SK-N-SH (cell line): ENCODE measurements at regions not wholly inside any gene's neighbourhood (a gene's known extent, or its start where the extent isn't known, plus 50 kb on each side); places are given as distances from the start of the nearest gene placed in this dataset.
A peak's percentile ranks its signal among the peaks of the same experiment; 100 is the strongest.

Experiments used
- CTCF ChIA-PET: fragments of 300-600, 350-600 bp; formaldehyde crosslinking; extraction: SDS; loops from one replicate; lab custom pipeline; 2021; lab: Yijun Ruan, JAX
- POLR2A ChIA-PET: fragments of 350-600 bp; sonication (Branson Sonifier 250); formaldehyde crosslinking; extraction: SDS; loops from one replicate; lab custom pipeline; 2020; ENCODE audit warnings: antibody characterized with exemption, inconsistent platforms; lab: Yijun Ruan, JAX
- DNase-seq: peaks from one replicate; pipeline ENCODE4 v3.0.0; 2012
- H2AFZ ChIP-seq: fragments of 200-600 bp; sonication (generic); 2 replicates; pipeline ENCODE4 v1.8.1; 2016; ENCODE audit warnings: antibody characterized with exemption, mild to moderate bottlenecking, low read depth
- H3F3A ChIP-seq: fragments of 200-600 bp; sonication (generic); replicated peaks from 2 replicates; pipeline ENCODE3; 2016; ENCODE audit warnings: antibody characterized with exemption, mild to moderate bottlenecking; ENCODE audit not compliant: insufficient read depth
- H3K27ac ChIP-seq, 2 experiments: fragments of 200-500 bp in 1 of 2; fragments of 200-600 bp in 1 of 2; sonication (Bioruptor generic) in 1 of 2; sonication (generic), shearing (Covaris generic) in 1 of 2; 2 replicates each; pipeline versions ENCODE4 v1.5.1 to v1.6.1; 2014 to 2016; ENCODE audit warnings: low read depth in 2 of 2, inconsistent platforms in 1 of 2, low read length in 1 of 2, mild to moderate bottlenecking in 1 of 2, mixed read lengths in 1 of 2
- H3K27me3 ChIP-seq: fragments of 200-600 bp; sonication (generic), shearing (Covaris generic); 2 replicates; pipeline ENCODE4 v1.6.1; 2016; ENCODE audit warnings: mixed run types; ENCODE audit not compliant: insufficient read depth
- H3K36me3 ChIP-seq, 2 experiments: fragments of 200-500 bp in 1 of 2; fragments of 200-600 bp in 1 of 2; sonication (Bioruptor generic) in 1 of 2; sonication (generic) in 1 of 2; replicated peaks in 1 of 2; 2 replicates each; pipeline versions ENCODE3 to v1.5.1; 2014 to 2016; ENCODE audit warnings: low read length in 1 of 2, mild to moderate bottlenecking in 1 of 2; ENCODE audit not compliant: insufficient read depth in 2 of 2, control insufficient read depth in 1 of 2
- H3K4me1 ChIP-seq, 2 experiments: fragments of 200-500 bp in 1 of 2; fragments of 200-600 bp in 1 of 2; sonication (Bioruptor generic) in 1 of 2; sonication (generic), shearing (Covaris generic) in 1 of 2; 2 replicates each; pipeline versions ENCODE4 v1.5.1 to v1.6.1; 2014 to 2016; ENCODE audit warnings: low read depth in 1 of 2, low read length in 1 of 2, mixed run types in 1 of 2; ENCODE audit not compliant: insufficient read depth in 2 of 2, control insufficient read depth in 1 of 2
- H3K4me2 ChIP-seq: fragments of 200-600 bp; sonication (generic), shearing (Covaris generic); 2 replicates; pipeline ENCODE4 v1.6.1; 2017; ENCODE audit warnings: mixed run types
- H3K4me3 ChIP-seq, 2 experiments: fragments of 200-500 bp in 1 of 2; fragments of 200-600 bp in 1 of 2; sonication (Bioruptor generic) in 1 of 2; sonication (generic), shearing (Covaris generic) in 1 of 2; 2 replicates each; pipeline versions ENCODE4 v1.5.1 to v1.8.1; 2014 to 2016; ENCODE audit warnings: low read depth in 2 of 2, inconsistent platforms in 1 of 2, low read length in 1 of 2, mild to moderate bottlenecking in 1 of 2, mixed read lengths in 1 of 2, moderate library complexity in 1 of 2
- H3K79me2 ChIP-seq: fragments of 200-600 bp; sonication (generic); 2 replicates; pipeline ENCODE4 v1.8.1; 2017; ENCODE audit warnings: mild to moderate bottlenecking; ENCODE audit not compliant: insufficient read depth
- H3K9ac ChIP-seq: fragments of 200-600 bp; sonication (generic); 2 replicates; pipeline ENCODE4 v1.6.1; 2017; ENCODE audit warnings: mixed run types
- H3K9me2 ChIP-seq: fragments of 200-600 bp; sonication (generic); 2 replicates; pipeline ENCODE4 v1.6.1; 2017; ENCODE audit warnings: mixed run types
- H3K9me3 ChIP-seq: fragments of 200-600 bp; sonication (generic); 2 replicates; pipeline ENCODE4 v1.6.1; 2017; ENCODE audit warnings: mixed run types, mild to moderate bottlenecking, moderate library complexity
- H4K20me1 ChIP-seq: fragments of 200-600 bp; sonication (generic); 2 replicates; pipeline ENCODE4 v1.6.1; 2017; ENCODE audit warnings: mild to moderate bottlenecking, mixed run types; ENCODE audit not compliant: insufficient read depth
- CHD2 ChIP-seq: fragments of 150-350 bp; IDR thresholded peaks from 2 replicates; pipeline ENCODE4 v1.6.1; 2018; ENCODE audit warnings: low read length; ENCODE audit not compliant: partially characterized antibody
- CTCF ChIP-seq: fragments of 200-600 bp; sonication (generic); IDR thresholded peaks from 2 replicates; pipeline ENCODE4 v1.6.1; 2017; ENCODE audit warnings: antibody characterized with exemption, mild to moderate bottlenecking, moderate library complexity
- ELF1 ChIP-seq: IDR thresholded peaks from 2 replicates; pipeline ENCODE4 v1.4.0; 2012
- EP300 ChIP-seq, 2 experiments: IDR thresholded peaks; 2 replicates each; pipeline versions ENCODE4 v1.4.0 to v1.6.1; 2012; ENCODE audit warnings: borderline replicate concordance in 1 of 2, low read depth in 1 of 2, low read length in 1 of 2
- FOSL2 ChIP-seq: IDR thresholded peaks from 2 replicates; pipeline ENCODE4 v1.4.0; 2012; ENCODE audit warnings: low read depth, mild to moderate bottlenecking, moderate library complexity, borderline replicate concordance
- FOXJ3 ChIP-seq: sonication (generic); formaldehyde crosslinking; IDR thresholded peaks from 2 replicates; pipeline ENCODE4 v1.5.1; 2020; ENCODE audit warnings: mild to moderate bottlenecking, missing genetic modification reagents
- GABPA ChIP-seq: IDR thresholded peaks from 2 replicates; pipeline ENCODE4 v1.4.0; 2012; ENCODE audit warnings: low read depth, mild to moderate bottlenecking
- GATA2 ChIP-seq: sonication (generic); formaldehyde crosslinking; IDR thresholded peaks from 2 replicates; pipeline ENCODE4 v1.5.0; 2020; ENCODE audit warnings: mild to moderate bottlenecking, missing genetic modification reagents
- JUND ChIP-seq: IDR thresholded peaks from 2 replicates; pipeline ENCODE4 v1.4.0; 2012
- MEF2A ChIP-seq: IDR thresholded peaks from 2 replicates; pipeline ENCODE4 v1.4.0; 2012; ENCODE audit warnings: low read depth, borderline replicate concordance
- PBX3 ChIP-seq: IDR thresholded peaks from 2 replicates; pipeline ENCODE4; 2012
- POLR2AphosphoS5 ChIP-seq: IDR thresholded peaks from 2 replicates; pipeline ENCODE4 v1.6.1; 2012; ENCODE audit warnings: low read depth, low read length
- REST ChIP-seq: IDR thresholded peaks from 2 replicates; pipeline ENCODE4 v1.6.1; 2012; ENCODE audit warnings: mild to moderate bottlenecking, low read depth, low read length, moderate library complexity
- RFX5 ChIP-seq: IDR thresholded peaks from 2 replicates; pipeline ENCODE4 v1.6.1; 2012; ENCODE audit warnings: mild to moderate bottlenecking, improper control_type of control experiment, low read length
- RXRA ChIP-seq: IDR thresholded peaks from 2 replicates; pipeline ENCODE4 v1.4.0; 2012; ENCODE audit warnings: low read depth, mild to moderate bottlenecking, borderline replicate concordance
- TAF1 ChIP-seq: IDR thresholded peaks from 2 replicates; pipeline ENCODE4 v1.6.1; 2012; ENCODE audit warnings: low read depth, mild to moderate bottlenecking, low read length, moderate library complexity, borderline replicate concordance
- TCF12 ChIP-seq: IDR thresholded peaks from 2 replicates; pipeline ENCODE4 v1.4.0; 2012
- TEAD4 ChIP-seq: IDR thresholded peaks from 2 replicates; pipeline ENCODE4 v1.4.0; 2012; ENCODE audit warnings: mild to moderate bottlenecking, borderline replicate concordance; ENCODE audit not compliant: insufficient read depth
- USF1 ChIP-seq: IDR thresholded peaks from 2 replicates; pipeline ENCODE4 v1.4.0; 2012; ENCODE audit warnings: low read depth, borderline replicate concordance
- YY1 ChIP-seq: IDR thresholded peaks from 2 replicates; pipeline ENCODE4 v1.4.0; 2012; ENCODE audit warnings: low read depth, mild to moderate bottlenecking
- WGBS: methylation state at CpG from one replicate; pipeline ENCODE4 v1.1.6; 2017; ENCODE audit warnings: low lambda C conversion rate; 5-methylcytosine and 5-hydroxymethylcytosine counted together
- TF ChIP-seq, protein P1 (sequence below): fragments of 150-350 bp; IDR thresholded peaks from 2 replicates; pipeline ENCODE4 v1.6.1; 2016; ENCODE audit warnings: mild to moderate bottlenecking, low read depth, low read length

GRCh38 chr2:146984014-146984413, 860.8 kb upstream of the ACVR2A start:
- no peak overlapping the region for H3K4me3 ChIP-seq
- H3F3A ChIP-seq, result peaks cover 3% of the 10 kb centered on the region
- TF ChIP-seq CTCF (no peak), RFX5 (no peak), EP300 (IDR thresholded peaks at IDR 0.05; ENCODE audit: borderline replicate concordance in 1 of 2, low read depth in 1 of 2, low read length in 1 of 2) (no peak), MEF2A (no peak), JUND (no peak), POLR2AphosphoS5 (no peak), TCF12 (no peak), RXRA (no peak), CHD2 (no peak), YY1 (no peak)
- H3K27me3 ChIP-seq, result no peaks in the 10 kb centered on the region
- POLR2A ChIA-PET, result no interaction called here
- no peaks in the 10 kb centered on the region for H3K79me2 ChIP-seq
- CTCF ChIA-PET, result no interaction called here
- H2AFZ ChIP-seq, result no peak overlapping the region
- H4K20me1 ChIP-seq, result no peaks in the 10 kb centered on the region
- no peak overlapping the region for H3K27ac ChIP-seq
- peaks cover 0 to 16% of the 10 kb centered on the region in 2 experiments; a peak in 2 of 4 replicates for H3K4me1 ChIP-seq
- H3K36me3 ChIP-seq, result no peaks in the 10 kb centered on the region
- H3K4me2 ChIP-seq, result no peak overlapping the region
- 33% methylated on average over 4 of the region's 4 CpGs for WGBS
- H3K9ac ChIP-seq, result no peak overlapping the region
- H3K9me2 ChIP-seq, result no peaks in the 10 kb centered on the region
- no peaks in the 10 kb centered on the region for H3K9me3 ChIP-seq
- DNase-seq, result no peak

DNA sequence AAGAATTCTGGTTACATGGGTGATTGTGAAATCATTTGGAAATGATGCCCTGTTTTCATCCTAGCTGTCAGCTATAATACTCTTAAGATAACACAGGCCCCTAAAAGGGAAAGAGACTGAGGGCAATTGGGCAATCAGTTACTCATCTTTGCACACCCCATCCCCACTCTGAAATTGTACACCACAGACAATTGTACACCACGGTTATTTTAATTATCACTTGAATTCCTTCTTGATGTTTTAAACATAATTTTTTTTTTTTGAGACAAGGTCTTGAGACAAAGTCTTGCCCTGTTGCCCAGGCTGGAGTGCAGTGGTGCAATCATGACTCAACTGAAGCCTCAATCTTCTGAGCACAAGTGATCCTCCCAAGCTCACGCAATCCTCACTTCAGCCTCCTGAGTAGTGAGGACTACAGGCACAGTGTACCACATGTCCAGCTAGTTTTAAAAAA, 862.4 kb upstream of the ACVR2A start:
- no peak for DNase-seq
- CTCF ChIA-PET, result no interaction called here
- TF ChIP-seq, protein P1, sequence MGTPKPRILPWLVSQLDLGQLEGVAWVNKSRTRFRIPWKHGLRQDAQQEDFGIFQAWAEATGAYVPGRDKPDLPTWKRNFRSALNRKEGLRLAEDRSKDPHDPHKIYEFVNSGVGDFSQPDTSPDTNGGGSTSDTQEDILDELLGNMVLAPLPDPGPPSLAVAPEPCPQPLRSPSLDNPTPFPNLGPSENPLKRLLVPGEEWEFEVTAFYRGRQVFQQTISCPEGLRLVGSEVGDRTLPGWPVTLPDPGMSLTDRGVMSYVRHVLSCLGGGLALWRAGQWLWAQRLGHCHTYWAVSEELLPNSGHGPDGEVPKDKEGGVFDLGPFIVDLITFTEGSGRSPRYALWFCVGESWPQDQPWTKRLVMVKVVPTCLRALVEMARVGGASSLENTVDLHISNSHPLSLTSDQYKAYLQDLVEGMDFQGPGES, result no peak
- TF ChIP-seq ELF1 (no peak), JUND (peak; percentile 63), GATA2 (no peak), PBX3 (peak; percentile 89), TAF1 (no peak), TEAD4 (no peak; the same call in 1 of the 2 replicates), USF1 (no peak), MEF2A (no peak), TCF12 (peak; percentile 97), GABPA (no peak), CHD2 (no peak), REST (no peak), FOSL2 (peak; percentile 58; the same call in 1 of the 2 replicates), FOXJ3 (no peak)

More for the DNA sequence above, 862.4 kb upstream of the ACVR2A start:
- Histone ChIP-seq H3K27me3 (no peaks in the 10 kb centered on the region), H3K9me3 (no peaks in the 10 kb centered on the region), H3K27ac (peak overlapping the region; percentile 37 to 71; a peak in 3 of 4 replicates), H2AFZ (no peak overlapping the region), H3K9me2 (no peaks in the 10 kb centered on the region), H3K36me3 (no peaks in the 10 kb centered on the region), H4K20me1 (no peaks in the 10 kb centered on the region), H3K4me1 (peaks cover 0 to 14% of the 10 kb centered on the region in 2 experiments; a peak in 2 of 4 replicates), H3F3A (peaks cover 3% of the 10 kb centered on the region), H3K9ac (no peak overlapping the region), H3K4me3 (no peak overlapping the region), H3K79me2 (no peaks in the 10 kb centered on the region), H3K4me2 (no peak overlapping the region)
- 14% methylated on average over 2 of the region's 2 CpGs for WGBS
- POLR2A ChIA-PET, result no interaction called here
